IPS-20b (cell line): ENCODE measurements at regions not wholly inside any gene's neighbourhood (a gene's known extent, or its start where the extent isn't known, plus 50 kb on each side); places are given as distances from the start of the nearest gene placed in this dataset.

Experiments used
- H3K27ac ChIP-seq: one replicate; pipeline ENCODE4 v1.5.1; 2013; ENCODE audit warnings: low read length
- H3K27me3 ChIP-seq: 2 replicates; pipeline ENCODE4 v1.6.1; 2013; ENCODE audit warnings: mild to moderate bottlenecking, low read length, inconsistent platforms; ENCODE audit not compliant: insufficient read depth
- H3K36me3 ChIP-seq: 2 replicates; pipeline ENCODE4 v1.6.1; 2013; ENCODE audit warnings: low read depth, mild to moderate bottlenecking, inconsistent platforms, low read length, moderate library complexity; ENCODE audit not compliant: insufficient read depth
- H3K4me1 ChIP-seq: 2 replicates; pipeline ENCODE4 v1.6.1; 2013; ENCODE audit warnings: mild to moderate bottlenecking, control low read depth, inconsistent platforms, low read length, moderate library complexity; ENCODE audit not compliant: insufficient read depth
- H3K4me3 ChIP-seq: 2 replicates; pipeline ENCODE4 v1.5.1; 2013; ENCODE audit warnings: mild to moderate bottlenecking, low read length, inconsistent platforms
- H3K9ac ChIP-seq: 2 replicates; pipeline ENCODE4 v1.6.1; 2013; ENCODE audit warnings: low read depth, mild to moderate bottlenecking, inconsistent platforms, low read length, moderate library complexity
- H3K9me3 ChIP-seq: 2 replicates; pipeline ENCODE4 v1.6.1; 2013; ENCODE audit warnings: mild to moderate bottlenecking, low read depth, low read length, inconsistent platforms; ENCODE audit not compliant: insufficient read depth

DNA sequence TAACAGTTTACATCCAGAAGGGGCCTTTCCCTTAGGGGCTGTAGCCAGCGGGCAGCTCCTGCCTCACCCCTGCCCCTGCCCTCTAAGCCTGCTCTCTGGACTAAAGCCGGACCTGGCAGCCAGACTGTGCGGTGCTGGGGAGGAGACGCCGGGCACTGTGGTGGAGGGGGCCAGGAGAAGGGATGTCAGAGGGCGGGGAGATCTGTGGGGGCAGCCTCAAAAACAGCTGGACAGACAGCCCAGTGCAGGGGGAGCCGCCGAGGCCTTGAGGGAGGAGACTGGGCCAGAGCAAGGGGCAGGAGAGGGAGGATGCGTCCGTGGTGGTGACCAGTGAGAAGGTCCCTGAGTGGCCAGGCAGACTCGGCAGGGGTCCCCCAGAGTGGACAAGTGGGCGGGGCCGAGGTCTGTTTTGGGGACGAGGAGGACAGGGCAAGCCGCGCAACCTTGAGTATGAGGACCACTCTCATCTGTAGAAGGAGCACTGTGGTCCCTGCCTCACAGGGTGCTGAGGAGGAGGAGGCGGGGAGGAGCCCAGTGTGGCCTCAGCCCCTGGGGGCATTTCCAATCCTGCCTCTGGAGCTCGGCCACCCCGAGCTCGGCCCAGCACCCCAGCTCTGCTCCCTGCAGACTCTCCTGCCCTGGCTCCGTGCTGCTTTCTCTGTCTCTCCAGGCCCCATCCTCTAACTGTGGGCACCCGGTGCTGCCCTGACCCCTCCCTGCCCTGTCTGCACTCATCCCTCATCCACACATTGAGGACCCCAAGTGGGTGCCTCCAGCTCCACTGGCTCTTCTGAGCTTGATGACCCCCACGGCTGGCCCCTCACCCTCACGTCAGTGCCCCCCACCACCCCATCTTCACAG is 59.2 kb upstream of the NKX1-1 start:
- Histone ChIP-seq H3K4me1 (no peaks in the 10 kb centered on the region), H3K4me3 (no peak overlapping the region), H3K9ac (no peak overlapping the region), H3K27me3 (peaks cover 22% of the 10 kb centered on the region; the same call in 1 of the 2 replicates), H3K36me3 (no peaks in the 10 kb centered on the region), H3K9me3 (no peaks in the 10 kb centered on the region), H3K27ac (no peak overlapping the region)

DNA sequence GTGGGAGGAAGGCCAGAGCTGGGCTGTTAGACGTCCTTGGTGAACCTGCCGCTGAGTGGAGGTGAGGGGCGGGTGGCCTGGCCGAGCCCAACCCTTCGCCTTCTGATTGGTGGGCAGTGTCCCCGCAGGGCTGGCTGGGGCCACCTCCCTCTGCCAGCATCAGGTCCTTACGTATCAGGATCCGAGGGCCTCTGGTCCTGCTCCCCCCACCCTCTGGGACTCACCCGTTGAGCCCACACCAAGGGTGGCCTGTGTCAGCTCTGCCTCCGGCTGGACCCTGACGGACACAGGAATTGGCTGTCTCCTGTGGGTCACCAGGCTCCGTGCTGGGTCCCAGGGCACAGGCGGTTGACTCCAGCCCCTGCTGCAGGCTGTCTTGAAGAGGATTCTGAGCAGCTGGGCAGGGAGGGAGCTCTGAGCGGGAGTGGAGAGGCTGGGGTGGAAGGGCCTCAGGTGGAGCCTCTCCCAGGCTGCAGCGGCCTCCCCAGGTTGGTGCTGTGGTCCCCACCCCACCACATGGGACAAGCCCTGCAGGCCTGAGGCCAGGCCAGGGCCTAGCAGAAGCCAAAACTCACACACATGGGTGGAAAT is 58.4 kb upstream of the NKX1-1 start:
- Histone ChIP-seq H3K9me3 (no peaks in the 10 kb centered on the region), H3K9ac (no peak overlapping the region), H3K36me3 (no peaks in the 10 kb centered on the region), H3K4me1 (no peaks in the 10 kb centered on the region; the same call in 1 of the 2 replicates), H3K27me3 (peaks cover 30% of the 10 kb centered on the region; the same call in 1 of the 2 replicates), H3K4me3 (no peak overlapping the region), H3K27ac (no peak overlapping the region)

DNA sequence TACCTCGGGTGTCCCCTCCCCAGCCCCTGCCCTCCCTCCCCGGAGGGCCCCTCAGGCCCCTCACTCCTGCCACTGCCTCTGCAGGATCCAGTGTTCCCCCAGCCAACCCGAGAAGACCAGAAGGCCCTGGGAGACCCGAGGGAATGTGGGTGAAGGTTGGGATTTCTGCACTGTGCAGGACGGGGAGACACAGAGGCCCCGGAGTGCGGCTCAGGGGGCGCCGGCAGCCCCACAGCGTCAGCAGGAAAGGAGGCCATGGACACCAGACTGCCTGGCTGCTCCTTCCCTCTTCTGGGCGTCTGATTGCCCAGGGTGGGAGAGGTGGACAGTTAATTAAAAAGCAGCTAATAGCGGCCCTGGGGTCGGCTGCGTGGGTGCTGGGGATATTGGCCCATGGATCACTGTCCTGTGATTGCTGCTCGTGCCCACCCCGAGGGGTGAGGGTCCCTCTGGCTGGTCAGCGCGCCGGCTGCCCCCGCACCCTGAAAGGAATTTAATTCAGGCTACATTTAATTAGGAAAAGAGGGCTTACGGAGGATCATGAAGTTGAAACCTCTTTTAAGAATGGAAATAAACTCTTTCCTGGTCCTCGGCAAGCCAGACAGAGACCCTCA is 57.8 kb upstream of the NKX1-1 start:
- no peaks in the 10 kb centered on the region for H3K36me3 ChIP-seq
- H3K27me3 ChIP-seq: peaks cover 36% of the 10 kb centered on the region
- H3K4me3 ChIP-seq: no peak overlapping the region
- peaks cover 4% of the 10 kb centered on the region; the same call in 1 of the 2 replicates for H3K4me1 ChIP-seq
- no peak overlapping the region for H3K9ac ChIP-seq
- H3K9me3 ChIP-seq: no peaks in the 10 kb centered on the region
- H3K27ac ChIP-seq: no peak overlapping the region

DNA sequence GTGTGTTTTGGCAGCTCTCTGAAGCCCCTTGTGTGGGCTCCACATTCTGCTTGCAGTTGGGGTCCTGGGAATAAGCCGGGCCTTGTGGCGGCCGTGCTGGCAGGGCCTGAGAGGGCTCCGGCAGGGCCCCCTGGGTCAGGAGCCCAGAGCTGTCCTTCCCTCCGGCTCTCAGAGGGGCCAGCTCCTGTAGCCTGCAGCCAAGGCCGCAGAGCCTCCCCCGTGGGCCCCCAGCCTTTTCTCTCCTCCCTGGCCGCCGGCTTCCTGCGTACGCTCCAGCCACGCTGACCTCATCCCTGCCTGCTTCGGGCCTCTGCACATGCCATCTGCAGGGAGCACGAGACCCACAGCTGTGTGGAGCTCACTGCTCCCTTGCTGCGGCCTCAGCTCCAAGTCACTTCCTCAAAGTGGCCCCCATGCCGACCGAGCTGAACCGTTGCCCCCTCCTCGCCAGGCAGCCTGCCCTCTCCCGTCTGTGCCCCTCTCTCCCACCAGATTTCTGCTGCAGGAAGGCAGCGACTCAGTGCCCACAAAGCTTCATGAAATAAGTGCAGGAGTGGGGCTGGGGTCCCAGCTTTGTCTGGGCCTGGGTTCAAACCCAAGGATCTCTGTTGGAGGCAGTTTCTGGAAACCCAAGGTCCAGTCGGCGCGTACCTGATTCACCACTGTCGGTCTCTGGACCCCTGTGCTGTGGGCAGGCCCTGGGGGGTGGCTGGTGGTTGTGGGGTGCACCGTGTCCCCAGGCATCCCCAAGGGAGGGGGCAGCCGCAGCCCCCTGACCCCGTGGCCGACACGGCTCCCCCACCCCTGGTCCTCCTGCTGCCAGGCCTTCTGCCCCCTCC is 57.1 kb upstream of the NKX1-1 start:
- Histone ChIP-seq H3K27ac (no peak overlapping the region), H3K9me3 (no peaks in the 10 kb centered on the region), H3K4me1 (peaks cover 7% of the 10 kb centered on the region; the same call in 1 of the 2 replicates), H3K36me3 (no peaks in the 10 kb centered on the region), H3K4me3 (no peak overlapping the region), H3K27me3 (peaks cover 43% of the 10 kb centered on the region), H3K9ac (no peak overlapping the region)

DNA sequence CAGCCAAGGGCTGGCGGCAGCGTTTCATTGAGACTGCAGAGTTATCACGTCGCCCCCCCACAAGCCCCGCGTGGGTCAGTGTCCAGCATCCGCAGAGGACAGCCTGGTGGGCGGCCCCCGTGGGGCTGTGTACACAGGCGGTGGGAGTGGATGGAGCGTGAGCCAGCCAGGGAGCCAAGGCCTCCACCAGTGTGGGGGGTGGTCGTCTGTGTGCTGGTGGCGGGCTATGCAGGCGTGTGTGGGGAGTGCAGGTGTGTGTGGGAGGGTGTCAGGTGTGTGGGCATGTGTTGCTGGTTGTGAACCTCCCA is 56.5 kb upstream of the NKX1-1 start:
- peaks cover 49% of the 10 kb centered on the region for H3K27me3 ChIP-seq
- H3K4me1 ChIP-seq: peaks cover 7% of the 10 kb centered on the region; the same call in 1 of the 2 replicates
- no peak overlapping the region for H3K9ac ChIP-seq
- H3K27ac ChIP-seq: no peak overlapping the region
- no peak overlapping the region for H3K4me3 ChIP-seq
- no peaks in the 10 kb centered on the region for H3K36me3 ChIP-seq
- H3K9me3 ChIP-seq: no peaks in the 10 kb centered on the region

DNA sequence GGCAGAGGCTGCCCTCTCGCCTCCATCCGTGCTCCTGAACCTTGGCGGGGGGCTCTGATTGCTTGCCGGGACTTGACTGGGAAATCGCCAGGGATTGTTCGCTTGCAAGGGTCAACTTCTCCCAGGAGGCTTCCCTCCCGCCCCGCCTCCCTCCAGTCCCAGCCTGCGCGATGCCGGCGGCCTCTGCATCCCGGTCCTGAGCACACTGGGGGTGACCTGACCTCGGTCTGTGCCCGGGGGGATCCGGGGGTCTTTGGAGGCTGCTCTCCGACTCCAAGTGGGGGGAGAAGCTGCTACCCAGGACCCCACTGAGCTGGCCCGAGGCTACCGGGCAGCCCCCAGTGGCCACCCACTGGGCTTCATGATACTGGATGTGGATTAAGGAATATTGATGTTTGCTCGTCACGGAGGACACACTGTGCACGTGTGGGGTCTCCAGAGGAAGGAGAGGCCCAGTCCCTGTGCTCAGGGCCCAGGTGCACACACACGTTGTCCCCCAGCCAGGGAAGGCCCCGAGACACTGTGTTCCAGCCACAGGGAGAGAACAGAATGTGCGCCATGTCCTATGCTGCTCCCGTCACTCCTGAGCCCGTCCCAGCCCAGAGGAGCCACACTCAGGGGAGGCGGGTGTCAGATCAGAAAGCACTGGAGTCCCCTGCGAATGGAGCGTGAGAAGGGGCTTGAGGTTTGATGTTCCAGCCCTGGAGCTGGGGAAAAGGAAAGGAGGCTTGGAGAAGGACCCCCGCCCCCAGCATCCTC is 55.9 kb upstream of the NKX1-1 start:
- Histone ChIP-seq H3K9me3 (no peaks in the 10 kb centered on the region; the same call in 1 of the 2 replicates), H3K27me3 (peaks cover 55% of the 10 kb centered on the region), H3K36me3 (no peaks in the 10 kb centered on the region), H3K27ac (no peak overlapping the region), H3K4me3 (no peak overlapping the region), H3K4me1 (peaks cover 7% of the 10 kb centered on the region; the same call in 1 of the 2 replicates), H3K9ac (no peak overlapping the region)

DNA sequence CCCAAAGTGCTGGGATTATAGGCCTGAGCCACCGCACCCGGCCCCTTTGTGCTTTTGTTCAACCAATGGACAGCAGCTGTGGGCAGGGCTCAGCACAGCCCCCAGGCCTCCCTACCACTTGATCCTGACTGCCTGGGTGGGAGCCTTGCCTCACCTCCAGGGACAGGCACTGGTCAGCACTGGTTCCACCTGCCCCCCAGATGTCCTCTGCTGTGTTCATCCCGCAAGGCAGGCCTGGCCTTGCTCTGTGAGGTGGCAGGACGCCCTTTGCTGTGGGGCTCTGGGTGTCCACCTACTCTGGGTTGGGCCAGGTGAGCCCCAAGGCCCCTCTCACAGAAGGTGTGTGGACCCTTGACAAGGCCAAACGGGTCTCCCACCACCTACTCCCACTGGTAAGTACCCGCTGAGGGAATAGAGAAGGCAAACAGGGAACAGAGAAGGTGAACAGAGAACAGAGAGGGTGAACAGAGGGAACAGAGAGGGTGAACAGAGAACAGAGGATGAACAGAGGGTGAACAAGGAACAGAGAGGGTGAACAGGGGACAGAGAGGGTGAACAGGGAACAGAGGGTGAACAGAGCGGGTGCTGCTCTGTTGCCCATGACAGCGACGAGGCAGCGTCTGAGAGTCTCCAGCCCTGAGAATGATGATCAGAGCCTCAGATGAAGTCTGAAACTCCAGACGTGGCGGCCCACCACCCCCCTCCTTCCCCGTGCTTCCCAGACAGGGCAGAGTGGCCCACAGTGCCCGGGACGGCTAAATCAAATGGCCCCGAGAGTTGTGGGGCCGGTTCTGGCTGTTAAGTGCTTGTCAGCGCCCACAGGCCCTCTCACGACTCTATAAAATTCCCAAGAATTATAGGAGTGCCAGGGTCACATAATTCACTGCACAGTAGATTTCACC is 55.0 kb upstream of the NKX1-1 start:
- H3K36me3 ChIP-seq: no peaks in the 10 kb centered on the region
- H3K27ac ChIP-seq: no peak overlapping the region
- H3K4me3 ChIP-seq: no peak overlapping the region
- peaks cover 55% of the 10 kb centered on the region for H3K27me3 ChIP-seq
- H3K9ac ChIP-seq: no peak overlapping the region
- peaks cover 7% of the 10 kb centered on the region; the same call in 1 of the 2 replicates for H3K4me1 ChIP-seq
- H3K9me3 ChIP-seq: no peaks in the 10 kb centered on the region; the same call in 1 of the 2 replicates

DNA sequence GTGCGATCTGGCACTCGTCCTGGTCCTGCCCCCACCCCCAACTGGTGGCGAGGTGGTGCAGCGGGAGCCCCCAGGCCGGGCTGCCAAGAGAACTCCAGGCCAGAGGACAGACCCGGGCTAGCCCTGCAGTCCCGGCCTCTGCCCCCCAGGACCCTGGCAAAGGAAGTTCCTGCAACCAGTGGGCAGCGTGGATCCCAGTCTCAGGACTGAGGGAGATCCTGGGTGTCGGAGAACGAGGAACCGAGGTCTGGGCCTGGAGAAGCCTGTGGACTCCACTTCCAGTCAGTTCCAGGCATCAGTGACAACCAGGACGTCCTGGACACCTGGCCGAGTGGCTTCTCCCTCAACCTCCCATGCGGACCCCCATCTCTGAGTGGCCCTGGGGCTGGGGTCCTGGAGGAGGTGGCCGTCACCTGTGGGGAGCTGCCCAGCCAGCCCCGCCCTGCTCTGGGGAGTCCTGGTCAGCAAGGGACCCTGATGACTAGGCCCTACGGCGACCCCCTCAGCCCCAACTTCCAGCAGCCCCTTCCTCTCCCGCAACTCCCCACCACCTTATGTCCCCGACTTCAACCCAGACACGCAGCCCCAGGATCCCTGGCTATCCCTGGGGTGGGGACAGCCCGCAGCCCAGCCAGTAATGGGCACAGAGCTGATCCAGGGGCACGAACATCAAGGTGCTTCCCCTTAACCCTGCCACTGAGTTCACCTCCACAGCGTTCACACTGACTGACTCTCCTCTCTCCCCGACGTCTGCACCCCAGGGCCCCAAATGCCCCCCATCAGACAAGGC is 53.7 kb upstream of the NKX1-1 start:
- Histone ChIP-seq H3K27ac (no peak overlapping the region), H3K4me3 (peak overlapping the region; percentile 31; the same call in 1 of the 2 replicates), H3K9me3 (no peaks in the 10 kb centered on the region; the same call in 1 of the 2 replicates), H3K9ac (no peak overlapping the region), H3K27me3 (peaks cover 55% of the 10 kb centered on the region), H3K4me1 (peaks cover 7% of the 10 kb centered on the region; the same call in 1 of the 2 replicates), H3K36me3 (no peaks in the 10 kb centered on the region)

DNA sequence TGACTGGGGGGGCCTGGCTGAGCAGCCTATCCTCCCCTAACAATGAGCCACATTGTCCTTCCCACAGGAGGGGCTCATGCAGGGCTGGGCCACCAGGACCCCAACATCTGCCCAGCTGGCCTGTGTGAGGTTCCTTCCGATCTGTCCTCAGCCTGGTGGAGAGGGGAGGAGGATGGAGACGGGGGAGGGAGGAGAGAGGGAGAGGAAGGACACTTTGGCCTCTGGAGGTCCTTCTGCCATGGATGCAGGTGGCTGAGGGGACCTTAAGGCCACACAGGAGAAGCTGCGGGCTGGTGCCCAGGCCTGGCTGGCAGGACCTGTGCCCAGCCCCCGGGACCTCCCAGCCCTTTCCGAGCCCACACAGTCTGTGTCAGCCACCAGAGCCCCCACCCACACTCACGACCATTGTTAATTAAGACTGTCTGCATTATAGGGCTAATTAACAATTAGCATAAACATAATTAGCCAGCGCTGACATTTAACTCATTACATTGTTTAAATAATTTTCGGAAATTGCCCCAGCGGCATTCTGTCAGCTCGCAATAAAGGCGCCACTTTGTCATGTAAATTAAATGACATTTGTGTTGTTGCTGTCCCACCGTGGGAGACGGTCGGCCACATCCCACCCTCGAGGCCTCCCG is 53.0 kb upstream of the NKX1-1 start:
- peaks cover 55% of the 10 kb centered on the region for H3K27me3 ChIP-seq
- H3K27ac ChIP-seq: no peak overlapping the region
- peak overlapping the region; percentile 31; the same call in 1 of the 2 replicates for H3K4me3 ChIP-seq

More for the DNA sequence above, 53.0 kb upstream of the NKX1-1 start:
- peaks cover 1% of the 10 kb centered on the region for H3K9me3 ChIP-seq
- no peaks in the 10 kb centered on the region for H3K36me3 ChIP-seq
- H3K4me1 ChIP-seq: peaks cover 7% of the 10 kb centered on the region; the same call in 1 of the 2 replicates
- H3K9ac ChIP-seq: no peak overlapping the region
